ENCODE measurements at regions not wholly inside any gene's neighbourhood (a gene's known extent, or its start where the extent isn't known, plus 50 kb on each side); places are given as distances from the start of the nearest gene placed in this dataset.

- TF ChIP-seq CTCF (IDR thresholded peaks at IDR 0.05) (no peak), POLR2A (IDR thresholded peaks at IDR 0.05) (no peak)
Observed at GRCh38 chr3:13707456-13707855, 158.5 kb downstream of the FBLN2 start.
